HCT116 (cell line): ENCODE measurements at regions not wholly inside any gene's neighbourhood (a gene's known extent, or its start where the extent isn't known, plus 50 kb on each side); places are given as distances from the start of the nearest gene placed in this dataset.

Source experiments
- CEBPB ChIP-seq: IDR thresholded peaks from 2 replicates; pipeline ENCODE4 v1.6.1; 2012; ENCODE audit warnings: low read depth
- CTCF ChIP-seq, 3 experiments: fragments of 200-600 bp in 1 of 3; sonication (generic) in 1 of 3; IDR thresholded peaks in 2 of 3; conservative IDR thresholded peaks in 1 of 3; 2 replicates each; pipeline ENCODE4 v1.5.1; 2012 to 2017; ENCODE audit warnings: low read depth in 2 of 3, low read length in 2 of 3, antibody characterized with exemption in 1 of 3, borderline replicate concordance in 1 of 3, control low read depth in 1 of 3, mild to moderate bottlenecking in 1 of 3, mixed read lengths in 1 of 3, mixed run types in 1 of 3, moderate library complexity in 1 of 3; ENCODE audit not compliant: insufficient read depth in 1 of 3
- EGR1 ChIP-seq: IDR thresholded peaks from 2 replicates; pipeline ENCODE4 v1.6.1; 2012; ENCODE audit warnings: low read depth
- EZH2 ChIP-seq: fragments of 200-600 bp; sonication (generic); IDR thresholded peaks from 2 replicates; pipeline ENCODE4 v1.6.1; 2017; ENCODE audit warnings: antibody characterized with exemption, mixed run types
- EZH2phosphoT487 ChIP-seq: fragments of 200-600 bp; IDR thresholded peaks from 2 replicates; pipeline ENCODE4 v1.6.1; 2018; ENCODE audit warnings: antibody characterized with exemption, borderline replicate concordance
- MAX ChIP-seq: IDR thresholded peaks from 2 replicates; pipeline ENCODE4 v1.6.1; 2012
- POLR2A ChIP-seq: IDR thresholded peaks from 2 replicates; pipeline ENCODE4 v1.7.0; 2011; ENCODE audit warnings: borderline replicate concordance; ENCODE audit not compliant: insufficient read depth, insufficient read length; ENCODE audit errors: extremely low read depth
- POLR2AphosphoS5 ChIP-seq: IDR thresholded peaks from 2 replicates; pipeline ENCODE4 v1.6.1; 2011; ENCODE audit warnings: mild to moderate bottlenecking, low read depth, low read length, moderate library complexity
- REST ChIP-seq: IDR thresholded peaks from 2 replicates; pipeline ENCODE4 v1.6.1; 2012; ENCODE audit warnings: low read depth
- SP1 ChIP-seq: IDR thresholded peaks from 2 replicates; pipeline ENCODE4 v1.6.1; 2012; ENCODE audit warnings: low read depth
- SRF ChIP-seq: IDR thresholded peaks from 2 replicates; pipeline ENCODE4 v1.6.1; 2012; ENCODE audit warnings: low read depth
- TCF7L2 ChIP-seq: IDR thresholded peaks from 2 replicates; pipeline ENCODE4 v1.7.0; 2011; ENCODE audit warnings: borderline replicate concordance, inconsistent platforms; ENCODE audit not compliant: insufficient read depth, insufficient read length; ENCODE audit errors: extremely low read depth
- ZFX ChIP-seq: fragments of 450-650 bp; IDR thresholded peaks from 2 replicates; pipeline ENCODE4 v1.6.1; 2017

GRCh38 chr1:229986737-229987337, 80.2 kb upstream of the GALNT2 start:
- TF ChIP-seq CTCF (IDR thresholded peaks at IDR 0.05 in 2 of 3, conservative IDR thresholded peaks at IDR 0.05 in 1 of 3; ENCODE audit: borderline replicate concordance in 1 of 3, insufficient read depth in 1 of 3, low read depth in 2 of 3, low read length in 2 of 3): no peak
- TF ChIP-seq TCF7L2: no peak
- TF ChIP-seq ZFX: no peak
- TF ChIP-seq REST: no peak
- no peak for TF ChIP-seq POLR2A
- TF ChIP-seq SP1: no peak
- TF ChIP-seq SRF: no peak
- TF ChIP-seq POLR2AphosphoS5: no peak
- TF ChIP-seq EGR1: no peak
- TF ChIP-seq MAX: no peak
- no peak for TF ChIP-seq EZH2phosphoT487
- no peak for TF ChIP-seq EZH2
- TF ChIP-seq CEBPB: no peak
